WTC11 (cell line): ENCODE measurements at regions not wholly inside any gene's neighbourhood (a gene's known extent, or its start where the extent isn't known, plus 50 kb on each side); places are given as distances from the start of the nearest gene placed in this dataset.

Experiments used
- CBFB ChIP-seq: sonication (generic); formaldehyde crosslinking; IDR thresholded peaks from 2 replicates; pipeline ENCODE4 v1.8.1; 2022; ENCODE audit warnings: mild to moderate bottlenecking, low read depth, missing genetic modification reagents
- ESRRA ChIP-seq: sonication (generic); formaldehyde crosslinking; IDR thresholded peaks from 2 replicates; pipeline ENCODE4 v1.8.1; 2022; ENCODE audit warnings: mild to moderate bottlenecking, missing genetic modification reagents, borderline replicate concordance
- FOXP1 ChIP-seq: sonication (generic); formaldehyde crosslinking; IDR thresholded peaks from 2 replicates; pipeline ENCODE4 v1.8.0; 2022; ENCODE audit warnings: missing genetic modification reagents, mild to moderate bottlenecking, moderate library complexity, borderline replicate concordance
- JUN ChIP-seq: sonication (generic); formaldehyde crosslinking; IDR thresholded peaks from 2 replicates; pipeline ENCODE4 v1.8.0; 2023; ENCODE audit warnings: mild to moderate bottlenecking, missing genetic modification reagents
- MXD4 ChIP-seq: fragments of 250-450 bp; sonication (Bioruptor Pico); IDR thresholded peaks from 2 replicates; pipeline ENCODE4 v1.8.0; 2021; ENCODE audit warnings: mild to moderate bottlenecking, moderate library complexity, borderline replicate concordance
- NFYB ChIP-seq: sonication (generic); formaldehyde crosslinking; conservative IDR thresholded peaks from 2 replicates; pipeline ENCODE4 v1.8.0; 2022; ENCODE audit warnings: low read depth, missing genetic modification reagents
- NR2C2 ChIP-seq: sonication (generic); formaldehyde crosslinking; IDR thresholded peaks from 2 replicates; pipeline ENCODE4 v1.8.0; 2022; ENCODE audit warnings: mild to moderate bottlenecking, missing genetic modification reagents
- RELA ChIP-seq: sonication (generic); formaldehyde crosslinking; IDR thresholded peaks from 2 replicates; pipeline ENCODE4 v1.8.1; 2022; ENCODE audit warnings: missing genetic modification reagents, mild to moderate bottlenecking, borderline replicate concordance
- SP1 ChIP-seq: sonication (generic); formaldehyde crosslinking; conservative IDR thresholded peaks from 2 replicates; pipeline ENCODE4 v1.8.1; 2022; ENCODE audit warnings: missing genetic modification reagents
- TEAD4 ChIP-seq: sonication (generic); formaldehyde crosslinking; IDR thresholded peaks from 2 replicates; pipeline ENCODE4 v1.8.0; 2022; ENCODE audit warnings: mild to moderate bottlenecking, missing genetic modification reagents
- USF2 ChIP-seq: sonication (generic); formaldehyde crosslinking; IDR thresholded peaks from 2 replicates; pipeline ENCODE4 v1.8.1; 2023; ENCODE audit warnings: mild to moderate bottlenecking, missing genetic modification reagents, moderate library complexity
- ZNF281 ChIP-seq: sonication (generic); formaldehyde crosslinking; IDR thresholded peaks from 2 replicates; pipeline ENCODE4 v1.8.0; 2023; ENCODE audit warnings: mild to moderate bottlenecking, missing genetic modification reagents
- TF ChIP-seq, protein P1 (sequence below): fragments of 200-600 bp; IDR thresholded peaks from 2 replicates; pipeline ENCODE4 v1.8.0; 2022; ENCODE audit warnings: antibody characterized with exemption
- TF ChIP-seq, protein P2 (sequence below): sonication (generic); formaldehyde crosslinking; IDR thresholded peaks from 2 replicates; pipeline ENCODE4 v1.8.1; 2022; ENCODE audit warnings: mild to moderate bottlenecking, missing genetic modification reagents, moderate library complexity, borderline replicate concordance

GRCh38 chr7:119196183-119196582, 971.7 kb downstream of the ANKRD7 start:
- TF ChIP-seq, protein P1, sequence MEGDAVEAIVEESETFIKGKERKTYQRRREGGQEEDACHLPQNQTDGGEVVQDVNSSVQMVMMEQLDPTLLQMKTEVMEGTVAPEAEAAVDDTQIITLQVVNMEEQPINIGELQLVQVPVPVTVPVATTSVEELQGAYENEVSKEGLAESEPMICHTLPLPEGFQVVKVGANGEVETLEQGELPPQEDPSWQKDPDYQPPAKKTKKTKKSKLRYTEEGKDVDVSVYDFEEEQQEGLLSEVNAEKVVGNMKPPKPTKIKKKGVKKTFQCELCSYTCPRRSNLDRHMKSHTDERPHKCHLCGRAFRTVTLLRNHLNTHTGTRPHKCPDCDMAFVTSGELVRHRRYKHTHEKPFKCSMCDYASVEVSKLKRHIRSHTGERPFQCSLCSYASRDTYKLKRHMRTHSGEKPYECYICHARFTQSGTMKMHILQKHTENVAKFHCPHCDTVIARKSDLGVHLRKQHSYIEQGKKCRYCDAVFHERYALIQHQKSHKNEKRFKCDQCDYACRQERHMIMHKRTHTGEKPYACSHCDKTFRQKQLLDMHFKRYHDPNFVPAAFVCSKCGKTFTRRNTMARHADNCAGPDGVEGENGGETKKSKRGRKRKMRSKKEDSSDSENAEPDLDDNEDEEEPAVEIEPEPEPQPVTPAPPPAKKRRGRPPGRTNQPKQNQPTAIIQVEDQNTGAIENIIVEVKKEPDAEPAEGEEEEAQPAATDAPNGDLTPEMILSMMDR, result no peak
- TF ChIP-seq ZNF281 (CRISPR knock-in tag), result no peak
- TF ChIP-seq ESRRA (CRISPR knock-in tag), result no peak
- no peak for TF ChIP-seq CBFB (CRISPR knock-in tag)
- no peak for TF ChIP-seq JUN (CRISPR knock-in tag)
- no peak for TF ChIP-seq USF2
- TF ChIP-seq, protein P2, sequence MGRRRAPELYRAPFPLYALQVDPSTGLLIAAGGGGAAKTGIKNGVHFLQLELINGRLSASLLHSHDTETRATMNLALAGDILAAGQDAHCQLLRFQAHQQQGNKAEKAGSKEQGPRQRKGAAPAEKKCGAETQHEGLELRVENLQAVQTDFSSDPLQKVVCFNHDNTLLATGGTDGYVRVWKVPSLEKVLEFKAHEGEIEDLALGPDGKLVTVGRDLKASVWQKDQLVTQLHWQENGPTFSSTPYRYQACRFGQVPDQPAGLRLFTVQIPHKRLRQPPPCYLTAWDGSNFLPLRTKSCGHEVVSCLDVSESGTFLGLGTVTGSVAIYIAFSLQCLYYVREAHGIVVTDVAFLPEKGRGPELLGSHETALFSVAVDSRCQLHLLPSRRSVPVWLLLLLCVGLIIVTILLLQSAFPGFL (CRISPR knock-in tag), result no peak
- no peak for TF ChIP-seq NFYB (CRISPR knock-in tag)
- TF ChIP-seq FOXP1, result no peak
- no peak for TF ChIP-seq MXD4 (CRISPR knock-in tag)
- TF ChIP-seq SP1 (CRISPR knock-in tag), result no peak
- TF ChIP-seq RELA (CRISPR knock-in tag), result no peak
- no peak for TF ChIP-seq NR2C2 (CRISPR knock-in tag)
- no peak for TF ChIP-seq TEAD4
